Fibroblast of gingiva (primary cell): ENCODE measurements at regions not wholly inside any gene's neighbourhood (a gene's known extent, or its start where the extent isn't known, plus 50 kb on each side); places are given as distances from the start of the nearest gene placed in this dataset.
"Not testable (repeated sequence)": the region's sequence is repeated elsewhere in the genome, so short reads cannot be mapped to it uniquely, and the experiment has no call there.

Experiments
- DNase-seq: peaks from one replicate; pipeline ENCODE4 v3.0.0-alpha.2; 2011; ENCODE audit warnings: low read depth

DNA sequence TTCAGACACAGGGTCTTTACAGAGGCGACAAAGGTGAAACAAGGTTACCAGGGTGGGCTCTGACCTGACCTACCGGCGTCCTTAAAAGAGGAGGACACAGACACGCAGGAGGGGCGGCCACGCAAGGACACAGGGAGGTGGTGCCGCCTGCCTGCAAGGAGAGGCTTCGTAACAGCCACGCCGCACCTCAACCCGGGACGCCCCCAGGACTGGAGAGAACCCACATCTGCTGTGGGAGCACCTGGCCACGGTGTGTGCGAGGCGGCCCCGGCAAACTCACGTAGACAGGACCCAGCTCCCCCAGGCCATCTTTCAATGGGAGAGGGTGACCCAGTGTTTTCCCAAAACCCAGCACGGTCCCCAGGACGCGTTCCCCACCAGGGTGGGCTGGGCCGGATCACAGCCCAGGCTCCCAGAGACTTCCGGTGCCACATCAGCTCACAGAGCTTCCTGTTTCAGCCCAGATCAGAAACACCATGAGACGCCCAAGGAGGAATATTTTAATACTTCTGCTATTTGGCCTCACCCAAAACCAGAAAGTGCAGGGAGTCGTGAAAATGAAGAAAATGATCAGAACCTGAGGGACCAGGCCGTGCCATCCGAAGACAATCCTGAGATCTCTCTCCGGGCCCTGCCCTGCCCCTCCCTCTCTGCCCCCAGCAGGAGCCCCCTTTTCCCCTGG is 5417.4 kb upstream of the TPTE start:
- not testable (repeated sequence) for DNase-seq

DNA sequence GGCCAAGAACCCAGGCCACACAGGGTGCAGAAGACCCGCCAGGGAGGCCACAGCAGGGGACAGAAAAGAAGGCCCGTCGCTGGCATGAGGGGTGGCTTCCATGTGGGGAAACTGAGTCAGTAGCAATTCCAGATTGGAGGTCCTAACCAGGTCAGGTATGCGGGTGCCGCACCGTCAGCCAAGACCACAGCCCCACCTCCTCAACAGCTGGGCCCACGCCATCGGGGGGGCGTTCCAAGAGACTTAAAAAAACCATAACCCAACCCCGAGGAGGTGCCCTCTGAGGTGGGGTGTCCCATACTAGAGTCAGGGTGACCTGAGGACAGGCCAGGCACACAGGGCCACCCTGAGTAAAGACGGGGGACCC is 5416.8 kb upstream of the TPTE start:
- not testable (repeated sequence) for DNase-seq

DNA sequence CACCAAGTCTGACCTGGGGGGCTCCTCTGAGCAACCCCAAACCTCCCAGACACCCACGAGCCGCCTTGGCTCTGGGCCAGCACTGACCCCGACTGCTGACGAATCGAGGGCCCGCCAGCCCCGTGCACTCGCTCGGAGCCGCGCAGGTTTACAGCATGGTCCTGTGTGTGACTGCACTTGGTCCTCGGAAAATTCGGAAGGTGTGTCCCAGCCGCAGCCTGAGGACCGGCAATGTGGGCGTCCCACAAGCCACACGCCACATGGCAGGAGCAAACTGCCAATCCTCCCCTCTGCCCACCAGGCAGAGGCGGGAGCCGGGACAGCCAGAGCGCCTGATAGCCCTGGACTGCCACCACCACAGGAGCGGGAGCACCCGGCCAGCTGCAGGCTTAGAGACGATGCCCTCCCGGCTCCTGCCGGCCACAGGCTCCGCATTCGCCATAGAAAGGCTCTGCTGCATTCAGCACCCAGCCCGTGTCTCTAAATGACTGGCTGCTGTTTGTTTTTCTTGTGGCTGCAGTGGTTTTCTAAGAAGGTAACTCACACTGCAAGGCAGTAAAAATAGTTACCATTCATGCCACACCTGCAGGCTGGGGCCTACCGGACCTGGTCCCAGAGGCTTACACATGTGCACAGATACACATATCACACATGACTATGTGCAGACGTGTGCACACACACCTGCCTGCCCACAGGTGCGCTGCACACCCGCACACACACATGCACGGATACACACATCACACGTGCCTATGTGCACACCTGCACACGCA is 5415.3 kb upstream of the TPTE start:
- not testable (repeated sequence) for DNase-seq

DNA sequence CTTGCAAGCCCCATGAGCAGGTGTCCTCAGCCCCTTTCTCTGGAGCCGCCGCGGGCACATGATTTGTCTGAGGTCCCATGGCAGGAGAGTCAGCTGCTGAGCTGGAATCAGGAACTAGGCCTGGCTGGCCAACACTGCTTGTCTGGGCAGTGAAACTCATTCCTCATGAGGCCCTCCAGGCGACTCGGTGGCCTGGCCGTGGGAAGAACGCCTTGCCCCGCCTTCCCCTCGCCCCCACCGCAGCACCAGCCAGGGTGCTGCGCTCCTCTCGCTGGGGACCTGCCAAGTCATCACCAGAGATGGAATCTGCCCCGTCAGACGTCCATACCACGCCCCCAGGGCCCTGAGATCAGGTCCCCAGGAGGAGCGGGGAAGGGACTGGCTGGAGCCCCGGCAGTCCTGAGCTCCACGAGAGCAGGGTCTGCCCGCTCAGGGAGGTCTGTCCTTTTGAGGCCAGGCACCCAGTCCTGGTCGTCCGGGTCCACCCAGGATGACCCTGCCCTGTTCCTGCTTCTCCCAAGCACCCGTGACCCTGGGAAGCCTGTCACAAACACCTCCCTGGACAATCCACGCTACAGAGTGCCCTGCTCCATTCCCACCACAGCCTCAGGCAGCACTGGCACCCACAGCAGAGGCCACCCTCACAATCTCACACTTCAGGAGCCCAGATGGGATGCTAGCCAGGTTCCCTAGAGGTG is 5414.5 kb upstream of the TPTE start:
- not testable (repeated sequence) for DNase-seq

DNA sequence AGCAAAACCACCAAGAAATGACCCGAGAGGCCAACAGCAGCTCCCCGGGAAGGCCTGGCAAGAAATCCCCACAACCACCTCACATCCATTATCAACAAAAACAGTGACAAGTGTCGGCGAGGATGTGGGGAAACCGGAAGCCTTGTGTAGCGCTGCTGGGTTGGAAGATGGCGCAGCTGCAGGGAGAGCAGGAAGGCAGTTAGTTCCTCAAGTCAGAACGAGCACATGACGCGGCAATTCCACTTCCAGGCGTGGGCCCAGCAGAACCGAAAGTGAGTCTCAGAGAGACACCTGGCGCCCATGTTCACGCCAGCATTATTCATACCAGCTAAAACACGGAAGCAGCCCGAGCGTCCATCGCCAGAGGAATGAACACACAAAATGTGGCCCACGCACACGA is 5413.7 kb upstream of the TPTE start:
- DNase-seq = not testable (repeated sequence)

DNA sequence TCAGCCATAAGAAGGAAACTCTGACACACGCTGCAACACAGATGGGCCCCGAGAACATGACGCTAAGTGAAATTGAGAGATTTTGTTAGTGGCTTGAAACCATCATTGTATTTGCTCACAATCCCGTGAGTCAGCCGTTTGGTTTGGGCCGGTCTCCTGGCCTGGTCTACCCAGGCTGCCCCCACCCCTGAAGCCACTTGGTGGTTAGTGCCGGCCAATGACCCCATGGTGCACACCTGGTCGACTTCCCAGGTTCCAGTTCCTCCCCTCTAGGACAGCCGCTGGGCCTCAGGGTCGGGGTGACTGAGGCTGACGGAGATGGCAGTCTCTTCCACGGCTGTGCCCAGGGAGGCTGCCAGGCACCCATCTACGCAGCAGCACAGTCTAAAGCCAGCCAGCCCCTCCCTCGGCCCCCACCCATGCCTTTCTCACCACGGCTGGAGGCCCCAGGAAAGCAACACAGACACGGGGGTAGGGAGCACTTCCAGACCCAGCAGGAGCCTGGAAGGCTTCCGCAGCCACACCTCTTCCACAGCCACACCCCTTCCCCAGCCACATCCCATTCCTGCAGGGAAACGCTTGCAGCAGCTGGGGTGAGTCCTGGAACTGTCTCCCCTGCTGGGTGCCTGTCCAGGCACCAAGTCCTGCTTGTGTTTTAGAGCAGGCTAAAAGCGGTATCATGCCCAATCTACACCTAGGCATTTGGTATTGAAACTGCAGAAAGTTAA is 5413.2 kb upstream of the TPTE start:
- not testable (repeated sequence) for DNase-seq

DNA sequence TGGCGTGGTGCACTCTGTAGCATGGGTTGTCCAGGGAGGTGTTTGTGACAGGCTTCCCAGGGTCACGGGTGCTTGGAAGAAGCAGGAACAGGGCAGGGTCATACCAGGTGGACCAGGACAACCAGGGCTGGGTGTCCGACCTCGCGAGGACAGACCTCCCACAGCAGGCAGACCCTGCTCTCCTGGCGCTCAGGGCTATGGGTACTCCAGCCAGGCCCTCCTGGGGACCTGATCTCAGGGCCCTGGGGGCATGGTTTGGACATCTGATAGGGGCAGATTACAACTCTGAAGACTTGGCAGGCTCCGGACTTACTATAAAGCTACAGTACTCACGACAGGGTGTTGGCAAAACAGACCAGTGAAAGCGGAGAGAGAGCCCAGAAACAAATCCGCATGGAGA is 5410.2 kb upstream of the TPTE start:
- DNase-seq = not testable (repeated sequence)

DNA sequence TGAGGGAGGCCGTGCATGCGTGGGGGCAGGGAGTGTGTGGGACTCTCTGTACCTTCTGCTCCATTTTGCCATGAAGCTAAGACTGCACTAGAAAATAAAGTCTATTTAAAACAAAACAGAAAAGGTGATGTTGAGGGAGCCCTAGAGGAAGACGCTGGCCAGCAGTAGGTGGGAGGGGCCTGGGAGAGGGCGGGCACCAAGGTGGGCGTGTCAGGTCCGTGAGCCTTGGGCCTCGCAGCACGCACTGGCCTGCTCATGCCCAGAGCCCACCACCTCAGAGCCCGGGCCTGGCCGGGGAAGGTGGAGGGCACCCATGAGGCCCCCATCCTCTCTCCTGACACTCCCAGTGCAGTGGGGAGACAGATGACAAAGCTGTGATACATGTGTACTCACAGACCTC is 5408.3 kb upstream of the TPTE start:
- DNase-seq = not testable (repeated sequence)

DNA sequence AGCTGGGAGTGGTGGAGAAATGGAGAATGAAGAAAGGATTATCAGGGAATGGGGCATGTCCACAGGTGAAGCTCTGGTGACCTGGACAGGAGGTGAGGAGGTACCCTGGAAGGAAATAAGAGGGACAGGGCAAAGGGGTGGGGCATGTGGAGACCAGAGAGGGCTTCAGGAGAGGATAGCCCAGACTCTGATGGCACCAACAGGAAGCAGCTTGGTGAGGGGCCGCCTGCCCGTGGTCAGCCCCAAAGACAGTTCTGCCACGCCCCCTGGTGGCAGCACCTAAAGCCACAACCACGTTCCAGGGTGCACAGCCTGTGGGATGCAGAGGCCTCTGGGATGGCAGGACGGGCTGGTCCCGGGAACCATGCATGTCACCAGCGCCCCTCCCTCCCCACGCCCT is 5406.9 kb upstream of the TPTE start:
- DNase-seq = not testable (repeated sequence)

DNA sequence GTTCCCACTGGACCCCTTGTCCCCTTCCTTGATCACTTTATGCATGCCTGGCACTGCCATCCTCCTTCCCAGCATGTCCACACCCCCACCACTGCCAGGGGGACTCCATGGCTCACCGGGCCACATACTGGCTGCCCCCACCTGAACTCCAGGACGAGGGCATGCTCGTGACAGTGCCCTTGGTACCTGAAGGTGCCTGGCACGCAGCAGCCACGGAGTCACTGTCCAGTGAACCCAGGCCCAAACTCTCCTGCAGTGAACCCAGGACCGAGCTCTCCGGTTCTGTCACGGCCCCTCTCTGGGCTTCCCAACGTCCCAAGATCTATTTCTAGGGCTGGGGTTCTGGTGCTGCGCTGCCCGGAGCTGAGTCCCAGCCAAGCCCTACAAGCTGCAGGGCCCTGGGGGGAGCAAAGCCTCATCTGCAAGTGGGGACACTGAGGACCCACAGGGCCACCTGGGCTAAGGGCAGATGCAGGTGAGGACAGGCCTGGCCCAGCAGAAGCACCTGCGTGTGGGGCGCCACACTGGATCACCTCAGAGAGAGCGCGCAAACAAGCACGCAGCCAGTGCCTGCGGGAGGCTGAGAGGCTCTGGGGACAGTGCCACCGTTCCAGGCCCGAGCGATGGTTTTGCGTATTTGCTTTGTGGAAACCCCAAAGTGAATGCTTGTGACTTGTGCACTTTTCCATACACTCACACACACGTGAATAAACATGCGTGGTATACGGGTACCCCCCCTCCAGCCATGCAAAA is 5406.3 kb upstream of the TPTE start:
- not testable (repeated sequence) for DNase-seq

DNA sequence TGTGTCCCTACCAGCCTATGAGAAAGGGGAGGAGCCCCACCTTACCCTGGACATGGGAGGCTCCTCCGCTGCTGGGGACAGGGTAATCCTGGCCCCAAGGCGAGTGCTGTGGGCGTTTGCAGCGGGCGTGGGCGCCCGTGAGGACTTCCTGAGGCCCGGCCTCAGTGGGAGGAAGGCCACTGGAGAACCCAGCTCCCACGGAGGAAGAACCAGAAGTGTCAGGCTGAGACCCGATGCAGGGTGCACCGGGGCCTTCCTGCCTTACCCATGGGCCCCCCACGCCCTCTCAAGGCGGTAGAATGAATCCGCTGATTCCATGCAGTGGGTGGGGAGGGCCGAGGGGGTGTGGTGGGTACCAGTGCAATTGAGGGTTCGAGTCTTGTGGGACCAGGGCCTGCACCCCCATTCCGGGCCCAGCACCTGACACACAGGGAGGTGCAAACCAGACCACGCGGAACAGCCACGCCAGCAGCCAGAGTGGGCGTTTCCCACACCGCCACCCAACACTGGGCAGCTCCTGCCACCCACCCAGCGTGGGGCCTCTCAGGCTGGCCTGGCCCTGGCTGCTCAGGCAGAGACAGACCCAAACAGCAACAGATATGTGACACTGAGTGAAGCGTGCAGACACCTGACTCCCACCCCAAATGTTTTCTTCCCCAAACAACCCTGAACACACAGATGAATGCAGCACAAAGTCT is 5405.6 kb upstream of the TPTE start:
- not testable (repeated sequence) for DNase-seq

DNA sequence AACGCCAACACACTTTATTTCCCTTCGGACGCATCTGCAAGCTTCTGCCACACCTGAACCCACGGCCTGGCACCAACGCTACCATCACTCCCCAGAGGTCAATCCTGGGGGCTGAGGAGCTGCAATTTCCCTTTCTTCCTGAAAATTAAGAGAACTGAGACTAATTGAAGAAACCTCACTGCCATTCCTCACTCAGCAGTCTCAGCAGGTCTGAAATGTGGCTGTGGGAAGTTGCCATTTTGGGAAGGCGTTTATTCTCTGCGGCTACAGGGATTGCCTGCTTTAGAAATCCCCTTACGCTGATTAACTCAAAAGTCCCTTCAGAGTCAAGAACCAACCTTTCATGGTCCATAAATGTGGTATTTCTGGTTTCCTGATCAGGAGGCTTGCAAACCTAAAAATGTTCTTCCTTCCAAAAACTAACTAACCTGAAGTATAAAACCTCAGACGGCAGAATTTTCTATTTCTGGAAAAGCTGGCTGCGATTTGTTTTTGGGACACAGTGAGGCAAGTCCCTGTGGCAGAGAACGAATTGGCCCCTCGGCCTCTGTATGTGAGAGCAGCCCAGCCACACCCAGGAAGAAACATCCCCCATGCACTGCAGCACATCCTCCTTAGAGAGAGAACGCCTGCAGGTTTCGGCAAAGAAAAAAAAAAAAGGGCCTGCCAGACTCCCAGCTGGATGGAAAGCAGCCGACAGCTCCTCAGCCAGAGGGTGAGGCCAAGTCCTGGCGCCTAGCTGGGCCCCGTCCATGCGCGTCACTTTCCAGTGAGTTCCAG is 5404.8 kb upstream of the TPTE start:
- DNase-seq = not testable (repeated sequence)

DNA sequence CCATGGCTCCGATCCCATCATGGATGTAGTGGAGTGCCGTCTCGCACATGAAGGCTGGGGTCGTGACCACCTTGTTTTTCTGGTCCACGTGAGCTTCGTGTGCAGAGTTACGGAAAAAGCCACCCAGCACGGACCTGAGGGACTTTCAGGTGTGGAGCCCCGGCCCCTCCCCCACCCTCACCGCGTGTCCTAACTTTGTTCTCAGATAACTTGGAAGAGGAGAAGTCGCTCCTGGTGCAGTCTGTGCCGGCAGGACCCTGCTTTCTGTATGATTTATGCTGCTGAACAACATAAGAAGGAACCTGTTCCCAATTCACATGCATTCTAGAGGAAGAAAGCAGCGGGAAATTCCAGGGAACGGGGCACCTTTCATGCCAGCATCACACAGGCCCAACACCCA is 5404.2 kb upstream of the TPTE start:
- DNase-seq = not testable (repeated sequence)

DNA sequence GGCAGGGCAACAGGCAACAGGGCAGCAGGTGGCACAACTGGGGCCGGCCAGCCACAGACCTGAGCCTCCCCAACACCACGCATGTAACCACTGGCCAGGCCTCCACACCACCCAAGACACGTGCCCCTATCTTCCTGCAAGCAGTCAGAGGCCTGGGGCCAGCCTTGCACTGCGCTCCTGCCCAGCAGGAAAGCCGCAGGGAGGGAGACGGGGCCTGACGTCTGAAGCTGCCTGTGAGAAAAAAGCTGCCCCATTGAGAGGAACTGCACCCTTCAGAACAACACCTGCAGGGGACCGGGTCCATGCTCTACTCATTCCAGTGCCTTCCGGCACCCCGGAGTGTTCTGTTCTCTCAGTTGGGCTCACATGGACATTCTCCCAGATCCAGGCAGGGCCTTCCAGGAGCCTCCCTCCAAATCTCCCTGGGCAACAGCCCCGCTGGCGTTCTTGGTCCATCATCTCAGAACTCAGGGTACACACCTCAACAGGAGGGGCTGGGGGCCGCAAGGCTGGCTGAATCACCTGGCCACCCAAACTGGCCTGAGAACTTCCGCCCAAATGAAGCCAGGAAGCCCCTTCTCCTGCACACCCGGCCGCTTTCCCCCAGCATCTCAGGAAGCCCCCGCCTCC is 5403.6 kb upstream of the TPTE start:
- DNase-seq = not testable (repeated sequence)

DNA sequence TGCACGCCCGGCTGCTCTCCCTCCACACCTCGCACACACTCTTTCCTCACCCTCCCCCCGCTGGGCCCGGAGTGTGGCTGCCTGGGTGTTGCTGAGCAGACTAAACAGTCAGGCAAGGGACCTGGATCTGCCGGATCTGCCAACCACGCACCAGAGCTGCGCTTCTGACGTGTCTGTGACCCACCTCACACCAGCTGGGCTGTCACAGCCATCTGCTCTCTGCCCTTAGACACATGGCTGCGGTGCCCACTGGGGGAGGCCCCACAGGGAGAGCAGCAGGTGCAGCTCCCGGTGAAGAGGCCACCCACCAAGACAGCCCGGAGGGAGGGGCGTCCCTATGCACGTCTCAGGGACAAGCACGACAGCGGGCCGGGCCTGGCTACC is 5403.1 kb upstream of the TPTE start:
- DNase-seq = not testable (repeated sequence)

DNA sequence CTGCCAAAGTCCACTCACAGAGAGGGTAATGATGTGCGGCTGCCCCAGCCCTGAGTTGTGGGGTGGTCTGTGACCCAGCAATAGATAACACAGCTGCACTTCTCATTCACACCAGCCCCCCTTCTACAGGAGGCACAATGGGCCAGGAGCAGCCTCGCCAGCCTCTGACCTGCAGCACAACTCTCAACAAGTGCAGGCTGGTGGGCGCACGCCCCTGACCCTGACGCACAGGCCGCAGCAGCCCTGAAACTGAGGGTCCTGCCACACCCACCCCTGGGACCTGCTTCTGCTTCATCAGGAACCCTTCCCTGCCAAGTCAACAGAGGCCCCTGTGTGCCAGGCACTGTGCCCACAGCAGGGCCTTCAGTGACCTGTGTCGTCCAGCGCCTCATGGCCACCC is 5402.2 kb upstream of the TPTE start:
- DNase-seq = not testable (repeated sequence)

DNA sequence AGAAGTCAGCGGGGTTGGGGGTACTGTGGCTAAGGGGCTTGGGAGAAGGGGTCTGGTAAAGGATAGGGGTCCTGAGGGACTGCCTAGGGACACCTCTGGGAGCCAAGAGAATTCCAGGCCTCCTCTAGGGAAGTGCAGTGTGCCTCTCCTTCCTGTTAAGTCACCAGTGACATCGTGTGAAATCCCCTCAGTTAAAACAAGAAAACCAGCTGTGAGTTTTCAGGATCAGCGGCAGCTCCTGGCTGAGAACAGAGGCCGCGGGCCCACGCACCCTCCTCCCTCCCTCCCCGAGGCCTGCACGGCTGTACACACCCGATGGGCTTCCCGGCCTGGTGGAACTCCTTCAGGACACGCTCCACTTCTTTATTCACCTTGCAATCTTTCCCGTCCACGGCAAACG is 5400.0 kb upstream of the TPTE start:
- DNase-seq = not testable (repeated sequence)

DNA sequence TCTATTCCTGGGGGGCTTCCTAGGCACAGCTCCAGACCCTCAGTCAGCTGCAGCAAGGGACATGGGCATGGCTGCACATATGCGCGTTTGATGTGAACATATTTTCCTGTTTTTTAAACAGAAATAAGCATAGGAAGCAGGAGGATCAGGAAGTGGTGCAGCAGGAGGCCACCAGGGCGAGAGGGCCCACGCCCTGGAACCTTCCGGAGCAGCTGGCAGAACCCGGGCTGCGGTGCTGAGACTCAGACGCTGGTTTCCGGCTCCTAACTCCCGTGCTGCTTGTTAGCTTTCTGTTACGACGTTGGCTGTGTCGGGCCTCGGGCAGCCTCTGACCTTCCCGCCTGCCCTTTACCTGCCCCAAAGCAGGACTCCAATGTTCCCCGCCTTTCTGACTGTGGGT is 5399.5 kb upstream of the TPTE start:
- not testable (repeated sequence) for DNase-seq

DNA sequence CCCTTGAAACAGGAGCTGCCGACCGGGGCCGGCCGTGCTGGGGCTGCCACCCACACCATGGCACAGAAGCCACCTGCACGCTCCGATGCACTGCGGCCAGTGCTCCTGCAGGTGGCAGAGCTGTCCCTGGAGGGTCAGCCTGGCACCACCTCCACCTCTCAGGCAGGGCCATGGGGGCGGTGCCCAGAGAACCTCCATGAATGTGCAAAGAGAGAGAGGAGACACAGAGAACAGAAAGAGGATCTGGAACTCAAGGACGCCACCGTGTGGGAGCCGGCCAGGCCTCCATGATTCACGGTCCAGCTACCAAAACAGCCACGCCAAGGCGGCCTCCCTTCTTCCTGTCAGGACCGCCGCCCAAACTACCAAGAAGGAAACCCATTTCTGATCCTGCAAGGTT is 5397.7 kb upstream of the TPTE start:
- not testable (repeated sequence) for DNase-seq

DNA sequence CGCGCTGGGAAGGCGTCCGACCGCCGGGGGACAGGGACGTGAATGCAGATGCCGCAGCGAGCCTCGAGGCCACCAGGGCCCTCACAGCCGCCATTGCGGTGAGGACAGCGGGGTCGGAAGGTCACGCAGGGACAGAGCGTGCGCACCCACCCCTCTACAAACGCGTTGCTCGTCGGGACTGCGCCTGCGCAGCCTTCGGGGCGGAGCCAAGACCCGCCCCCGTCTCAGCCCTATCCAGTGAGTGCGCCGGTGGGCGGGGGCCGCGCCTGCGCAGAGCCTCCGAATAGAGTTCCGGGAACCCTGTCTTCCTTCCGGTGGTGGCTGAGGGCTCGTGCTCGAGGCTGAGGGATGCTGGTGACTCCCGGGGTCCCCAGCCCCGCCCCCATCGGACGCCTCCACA is 5393.1 kb upstream of the TPTE start:
- peak; percentile 80 for DNase-seq
